ENCODE measurements at regions not wholly inside any gene's neighbourhood (a gene's known extent, or its start where the extent isn't known, plus 50 kb on each side); places are given as distances from the start of the nearest gene placed in this dataset.

- Histone ChIP-seq H3K9ac (ENCODE audit: low read depth, low read length) (no peak overlapping the region), H3K4ac (ENCODE audit: low read depth, low read length) (no peak overlapping the region), H3K14ac (replicated peaks; ENCODE audit: low read depth, low read length) (no peak overlapping the region), H3K4me1 (ENCODE audit: control insufficient read depth, insufficient read depth, low read length) (no peaks in the 10 kb centered on the region; the same call in none of the 2 replicates), H2BK20ac (ENCODE audit: low read depth, low read length) (no peak overlapping the region), H3K27me3 (ENCODE audit: control insufficient read depth, insufficient read depth, low read length) (no peaks in the 10 kb centered on the region), H3K18ac (ENCODE audit: low read depth, low read length) (no peak overlapping the region), H2AFZ (replicated peaks; ENCODE audit: low read length, poor library complexity) (no peak overlapping the region), H3K9me3 (ENCODE audit: control insufficient read depth, insufficient read depth, low read length) (no peaks in the 10 kb centered on the region), H2BK15ac (ENCODE audit: low read depth, low read length) (no peak overlapping the region), H3K79me1 (ENCODE audit: low read depth in 1 of 2, low read length in 2 of 2) (peaks cover 3 to 19% of the 10 kb centered on the region in 2 experiments; a peak in 2 of 4 replicates), H2BK120ac (ENCODE audit: low read depth, low read length) (no peak overlapping the region), H4K20me1 (ENCODE audit: insufficient read depth, low read length) (no peaks in the 10 kb centered on the region), H2BK5ac (ENCODE audit: low read depth, low read length, poor library complexity, severe bottlenecking) (no peak overlapping the region), H3K23ac (ENCODE audit: low read depth, low read length) (no peak overlapping the region), H3K36me3 (ENCODE audit: control insufficient read depth, insufficient read depth, low read length) (no peaks in the 10 kb centered on the region), H2AK5ac (ENCODE audit: low read depth, low read length) (no peak overlapping the region), H3K4me2 (ENCODE audit: low read depth, low read length) (no peak overlapping the region), H2AK9ac (replicated peaks; ENCODE audit: low read depth, low read length, poor library complexity) (no peak overlapping the region), H3K4me3 (ENCODE audit: insufficient read depth, low read depth, low read length) (no peak overlapping the region), H3K56ac (ENCODE audit: extremely low read depth, insufficient read depth, low read length) (no peak overlapping the region), H4K5ac (ENCODE audit: low read depth, low read length) (no peak overlapping the region), H3K9me1 (ENCODE audit: insufficient read depth, low read length) (peaks cover 14% of the 10 kb centered on the region), H4K8ac (ENCODE audit: low read depth in 2 of 2, low read length in 2 of 2) (no peak overlapping the region), H3K27ac (ENCODE audit: insufficient read depth, low read length) (no peak overlapping the region), H4K91ac (ENCODE audit: insufficient read depth, low read depth, low read length) (no peak overlapping the region)
- CTCF ChIA-PET, result interaction anchor here (0.9 kb wide), 1 partner anchor 226 kb away, joined by 3 read pairs; no protein-coding TSS in a partner anchor
- POLR2A ChIA-PET (ENCODE audit: unreplicated experiment), result no interaction called here
- ATAC-seq (ENCODE audit: low read depth), result no peak
- in situ Hi-C loops (cut with MboI; ENCODE audit: low sequenced_read_pairs), result loop anchor here (5.0 kb wide), 2 partner anchors 117 to 482 kb away; partner anchors contain the start of gene SMAD3
- intact Hi-C loops (cut with micrococcal nuclease), result no loop called here
- TF ChIP-seq USF2 (IDR thresholded peaks at IDR 0.05; ENCODE audit: low read depth, low read length), result no peak
- no peak for TF ChIP-seq CTCF (conservative IDR thresholded peaks at IDR 0.05; ENCODE audit: low read depth, low read length)
- no peak for TF ChIP-seq CEBPB (IDR thresholded peaks at IDR 0.05; ENCODE audit: low read depth, low read length)
- TF ChIP-seq CHD1 (IDR thresholded peaks at IDR 0.05; ENCODE audit: low read depth, low read length), result no peak
- TF ChIP-seq RAD21 (IDR thresholded peaks at IDR 0.05; ENCODE audit: low read length), result no peak
- no peak for TF ChIP-seq MXI1 (IDR thresholded peaks at IDR 0.05; ENCODE audit: borderline replicate concordance, low read depth, low read length)
- TF ChIP-seq SMC3 (IDR thresholded peaks at IDR 0.05; ENCODE audit: low read depth, low read length), result no peak
- no peak for TF ChIP-seq NFE2L2 (IDR thresholded peaks at IDR 0.05; ENCODE audit: low read depth, low read length)
- TF ChIP-seq ELK1 (IDR thresholded peaks at IDR 0.05; ENCODE audit: borderline replicate concordance, low read depth, low read length), result no peak
- TF ChIP-seq MAFK (IDR thresholded peaks at IDR 0.05; ENCODE audit: low read depth, low read length), result no peak
- no peak for TF ChIP-seq BHLHE40 (IDR thresholded peaks at IDR 0.05; ENCODE audit: low read depth, low read length)
- no peak for TF ChIP-seq RCOR1 (IDR thresholded peaks at IDR 0.05; ENCODE audit: insufficient replicate concordance, low read length)
- no peak for TF ChIP-seq MAZ (IDR thresholded peaks at IDR 0.05; ENCODE audit: borderline replicate concordance, low read depth, low read length)
- no peak for TF ChIP-seq RFX5 (IDR thresholded peaks at IDR 0.05; ENCODE audit: low read depth, low read length)
- no peak for TF ChIP-seq POLR2A (IDR thresholded peaks at IDR 0.05; ENCODE audit: low read depth, low read length)
- TF ChIP-seq FOS (IDR thresholded peaks at IDR 0.05; ENCODE audit: low read depth, low read length), result no peak
- BruUV-seq (replicated peaks), result no TSS peak
- no peak for DNase-seq
- dilution Hi-C loops (cut with HindIII; ENCODE audit: low sequenced_read_pairs, unreplicated experiment), result no loop called here
Measured at GRCh38 chr15:66950114-66950513, 115.3 kb upstream of the SMAD3 start.
